ENCODE measurements at regions not wholly inside any gene's neighbourhood (a gene's known extent, or its start where the extent isn't known, plus 50 kb on each side); places are given as distances from the start of the nearest gene placed in this dataset.

DNA sequence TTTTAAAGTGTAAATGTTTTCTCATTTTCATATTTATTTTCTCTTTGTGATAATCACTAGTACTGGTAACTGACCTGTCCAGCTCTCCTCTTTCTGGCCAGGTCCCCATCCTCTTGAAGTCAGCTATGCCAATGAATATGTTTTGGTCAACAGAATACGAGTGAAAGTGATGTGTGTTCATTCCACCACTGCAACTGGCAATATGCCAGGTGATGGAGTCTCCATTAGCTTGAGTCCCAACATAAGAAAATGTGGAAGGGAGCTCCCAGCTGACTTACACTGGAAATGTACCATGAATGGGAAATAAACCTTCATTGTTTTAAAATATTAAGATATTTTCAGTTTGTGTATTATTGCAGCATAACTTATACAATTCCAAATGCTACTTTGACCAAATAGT is 75.8 kb downstream of the CCDC34 start:
- Histone ChIP-seq H3K4me3 (no peak overlapping the region), H3K27ac (no peak overlapping the region)
- no peak for DNase-seq (ENCODE audit: low spot score)
- TF ChIP-seq, protein P1, sequence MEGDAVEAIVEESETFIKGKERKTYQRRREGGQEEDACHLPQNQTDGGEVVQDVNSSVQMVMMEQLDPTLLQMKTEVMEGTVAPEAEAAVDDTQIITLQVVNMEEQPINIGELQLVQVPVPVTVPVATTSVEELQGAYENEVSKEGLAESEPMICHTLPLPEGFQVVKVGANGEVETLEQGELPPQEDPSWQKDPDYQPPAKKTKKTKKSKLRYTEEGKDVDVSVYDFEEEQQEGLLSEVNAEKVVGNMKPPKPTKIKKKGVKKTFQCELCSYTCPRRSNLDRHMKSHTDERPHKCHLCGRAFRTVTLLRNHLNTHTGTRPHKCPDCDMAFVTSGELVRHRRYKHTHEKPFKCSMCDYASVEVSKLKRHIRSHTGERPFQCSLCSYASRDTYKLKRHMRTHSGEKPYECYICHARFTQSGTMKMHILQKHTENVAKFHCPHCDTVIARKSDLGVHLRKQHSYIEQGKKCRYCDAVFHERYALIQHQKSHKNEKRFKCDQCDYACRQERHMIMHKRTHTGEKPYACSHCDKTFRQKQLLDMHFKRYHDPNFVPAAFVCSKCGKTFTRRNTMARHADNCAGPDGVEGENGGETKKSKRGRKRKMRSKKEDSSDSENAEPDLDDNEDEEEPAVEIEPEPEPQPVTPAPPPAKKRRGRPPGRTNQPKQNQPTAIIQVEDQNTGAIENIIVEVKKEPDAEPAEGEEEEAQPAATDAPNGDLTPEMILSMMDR (IDR thresholded peaks at IDR 0.05), result no peak

DNA sequence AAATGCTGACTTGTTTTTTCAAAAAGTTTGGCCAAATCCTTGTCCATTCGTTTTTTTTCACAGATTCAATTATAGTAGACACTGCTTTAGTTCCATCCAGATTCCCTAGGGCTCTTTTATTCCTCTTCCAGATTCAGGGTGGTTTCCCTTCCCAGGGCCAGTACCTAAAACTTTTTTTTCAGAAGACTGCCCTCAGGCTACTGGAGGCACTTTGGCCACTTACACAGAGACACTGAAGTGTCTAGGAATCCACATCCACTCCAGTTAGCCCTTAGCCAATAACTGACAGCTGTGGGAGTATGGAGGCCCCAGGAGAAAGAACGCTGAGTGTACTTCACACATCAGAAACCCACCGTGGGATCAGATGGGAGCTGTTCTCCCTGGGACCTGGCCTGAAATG is 77.3 kb downstream of the CCDC34 start:
- DNase-seq (ENCODE audit: low spot score), result no peak
- H3K27ac ChIP-seq, result no peak overlapping the region
- TF ChIP-seq, protein P1 (IDR thresholded peaks at IDR 0.05), result no peak
- H3K4me3 ChIP-seq, result no peak overlapping the region

DNA sequence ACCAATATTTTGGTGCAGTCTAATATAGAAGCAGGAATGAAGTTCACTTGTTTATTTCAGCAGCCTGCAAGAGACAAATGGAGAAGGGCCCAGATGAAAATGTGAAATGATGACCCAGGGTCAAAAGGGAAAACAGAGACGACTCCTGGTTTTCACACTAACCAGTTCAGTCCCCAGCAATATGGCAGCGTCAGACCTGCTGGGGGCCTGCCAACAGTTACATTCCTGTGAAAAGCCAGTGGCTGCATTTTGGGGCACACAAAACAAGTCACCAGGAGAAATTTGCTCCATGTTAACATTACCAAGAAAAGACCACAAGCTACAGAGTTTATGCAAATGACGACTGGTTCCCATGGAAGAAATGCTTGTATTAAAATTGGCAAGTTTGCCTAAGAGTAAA is 80.2 kb downstream of the CCDC34 start:
- TF ChIP-seq, protein P1 (IDR thresholded peaks at IDR 0.05), result no peak
- H3K4me3 ChIP-seq, result no peak overlapping the region
- H3K27ac ChIP-seq, result peak overlapping the region in 1 of 2 donors; percentile 82
- DNase-seq (ENCODE audit: low spot score), result no peak

GRCh38 chr11:27281740-27282590 is 81.0 kb downstream of the CCDC34 start:
- Histone ChIP-seq H3K27ac (peak overlapping the region; percentile 24 to 82), H3K4me3 (peak overlapping the region; percentile 18)
- DNase-seq (ENCODE audit: low spot score), result peak; percentile 85
- TF ChIP-seq, protein P1 (IDR thresholded peaks at IDR 0.05), result no peak

DNA sequence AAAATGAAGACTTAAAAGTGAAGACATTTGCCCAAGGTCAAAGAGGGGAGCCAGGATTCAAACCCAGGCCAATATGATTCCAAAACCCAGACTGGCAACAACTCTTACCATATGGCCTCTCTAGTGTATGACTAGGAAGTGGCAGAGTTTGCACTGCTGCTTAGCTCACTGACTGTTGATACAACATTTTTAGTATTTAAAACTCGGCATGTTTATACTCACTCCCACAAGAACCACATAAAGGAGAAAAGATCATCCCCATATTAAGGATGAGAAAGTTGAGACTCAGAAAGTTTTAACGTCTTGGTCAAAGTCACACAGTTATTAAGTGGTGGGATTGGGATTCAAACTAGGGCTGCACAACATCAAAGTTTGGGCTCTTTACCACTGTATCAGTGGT is 81.7 kb downstream of the CCDC34 start:
- no peak for DNase-seq (ENCODE audit: low spot score)
- H3K27ac ChIP-seq, result peak overlapping the region in 1 of 2 donors; percentile 82
- H3K4me3 ChIP-seq, result no peak overlapping the region
- TF ChIP-seq, protein P1 (IDR thresholded peaks at IDR 0.05), result no peak

GRCh38 chr11:27280140-27280539 is 82.9 kb downstream of the CCDC34 start:
- no peak for DNase-seq (ENCODE audit: low spot score)
- no peak overlapping the region for H3K27ac ChIP-seq
- TF ChIP-seq, protein P1 (IDR thresholded peaks at IDR 0.05), result no peak
- no peak overlapping the region for H3K4me3 ChIP-seq

- Histone ChIP-seq H3K4me3 (no peak overlapping the region), H3K27ac (no peak overlapping the region)
- TF ChIP-seq, protein P1 (IDR thresholded peaks at IDR 0.05), result no peak
- no peak for DNase-seq (ENCODE audit: low spot score)
Observed at GRCh38 chr11:27279460-27279859, 83.6 kb downstream of the CCDC34 start.

All from coronary artery (tissue), 2 donors.